ENCODE measurements at regions not wholly inside any gene's neighbourhood (a gene's known extent, or its start where the extent isn't known, plus 50 kb on each side); places are given as distances from the start of the nearest gene placed in this dataset.

DNA sequence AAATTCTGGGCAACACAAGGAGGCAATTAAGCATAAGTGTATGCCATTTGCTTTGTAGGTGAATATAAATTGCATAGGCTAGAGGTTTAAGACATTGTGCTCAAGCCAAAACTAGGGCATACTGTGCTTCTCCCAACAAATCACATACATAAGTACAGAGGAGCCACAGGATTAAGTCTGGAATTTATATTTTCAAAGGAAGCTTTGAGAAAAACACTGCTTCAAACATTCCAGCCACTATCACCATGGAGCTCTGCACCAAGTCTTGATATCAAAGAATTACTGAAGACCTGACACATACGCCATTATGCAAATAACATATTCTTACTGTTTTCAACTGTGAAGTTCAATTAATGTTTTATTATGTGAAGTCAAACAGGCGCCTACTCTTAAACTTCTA, 119.4 kb upstream of the NPHP3 start:
- H3K36me3 ChIP-seq, result no peaks in the 10 kb centered on the region
- no peaks in the 10 kb centered on the region for H3K9me3 ChIP-seq
- no peak for TF ChIP-seq POLR2A (IDR thresholded peaks at IDR 0.05)
- no peak for TF ChIP-seq POLR2AphosphoS5 (IDR thresholded peaks at IDR 0.05; ENCODE audit: insufficient read depth in 1 of 2, low read depth in 1 of 2)
- TF ChIP-seq, protein P1, sequence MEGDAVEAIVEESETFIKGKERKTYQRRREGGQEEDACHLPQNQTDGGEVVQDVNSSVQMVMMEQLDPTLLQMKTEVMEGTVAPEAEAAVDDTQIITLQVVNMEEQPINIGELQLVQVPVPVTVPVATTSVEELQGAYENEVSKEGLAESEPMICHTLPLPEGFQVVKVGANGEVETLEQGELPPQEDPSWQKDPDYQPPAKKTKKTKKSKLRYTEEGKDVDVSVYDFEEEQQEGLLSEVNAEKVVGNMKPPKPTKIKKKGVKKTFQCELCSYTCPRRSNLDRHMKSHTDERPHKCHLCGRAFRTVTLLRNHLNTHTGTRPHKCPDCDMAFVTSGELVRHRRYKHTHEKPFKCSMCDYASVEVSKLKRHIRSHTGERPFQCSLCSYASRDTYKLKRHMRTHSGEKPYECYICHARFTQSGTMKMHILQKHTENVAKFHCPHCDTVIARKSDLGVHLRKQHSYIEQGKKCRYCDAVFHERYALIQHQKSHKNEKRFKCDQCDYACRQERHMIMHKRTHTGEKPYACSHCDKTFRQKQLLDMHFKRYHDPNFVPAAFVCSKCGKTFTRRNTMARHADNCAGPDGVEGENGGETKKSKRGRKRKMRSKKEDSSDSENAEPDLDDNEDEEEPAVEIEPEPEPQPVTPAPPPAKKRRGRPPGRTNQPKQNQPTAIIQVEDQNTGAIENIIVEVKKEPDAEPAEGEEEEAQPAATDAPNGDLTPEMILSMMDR (IDR thresholded peaks at IDR 0.05), result no peak
- H3K4me3 ChIP-seq, result no peak overlapping the region
- intact Hi-C loops (cut with DNase I), result no loop called here
- H3K27me3 ChIP-seq, result no peaks in the 10 kb centered on the region
- H3K27ac ChIP-seq, result no peak overlapping the region
- H3K4me1 ChIP-seq, result no peaks in the 10 kb centered on the region
- no peak for DNase-seq (ENCODE audit: extremely low spot score in 2 of 2)

DNA sequence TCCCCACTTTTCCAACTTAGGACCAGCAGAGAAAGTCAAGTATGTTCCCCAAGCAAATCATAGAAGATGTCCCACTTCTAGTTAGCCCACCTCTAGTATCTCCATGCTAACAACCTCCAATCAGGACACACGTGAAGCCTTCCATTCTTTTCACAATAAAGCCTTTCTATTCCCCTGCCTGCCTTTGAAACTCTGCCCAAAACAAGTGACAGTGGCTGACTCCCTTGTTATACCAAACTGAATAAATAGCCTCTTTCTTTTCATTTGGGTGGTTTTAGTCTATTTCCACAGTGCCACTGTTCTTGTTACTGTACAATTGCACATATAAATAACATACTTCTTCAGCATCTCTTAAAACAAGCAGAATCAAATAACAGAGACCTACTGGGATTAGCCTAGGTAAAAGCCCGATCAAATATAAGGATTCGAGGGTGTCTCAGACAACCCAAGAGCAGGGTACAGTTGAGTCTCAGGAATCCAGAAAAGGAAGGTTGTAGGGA, 118.0 kb upstream of the NPHP3 start:
- TF ChIP-seq, protein P1 (IDR thresholded peaks at IDR 0.05), result no peak
- no peak for TF ChIP-seq POLR2AphosphoS5 (IDR thresholded peaks at IDR 0.05; ENCODE audit: insufficient read depth in 1 of 2, low read depth in 1 of 2)
- TF ChIP-seq POLR2A (IDR thresholded peaks at IDR 0.05), result no peak
- H3K4me1 ChIP-seq, result no peaks in the 10 kb centered on the region
- no peaks in the 10 kb centered on the region for H3K27me3 ChIP-seq
- intact Hi-C loops (cut with DNase I), result no loop called here
- H3K27ac ChIP-seq, result no peak overlapping the region
- no peak overlapping the region for H3K4me3 ChIP-seq
- no peaks in the 10 kb centered on the region for H3K9me3 ChIP-seq
- DNase-seq (ENCODE audit: extremely low spot score in 2 of 2), result no peak
- H3K36me3 ChIP-seq, result no peaks in the 10 kb centered on the region

DNA sequence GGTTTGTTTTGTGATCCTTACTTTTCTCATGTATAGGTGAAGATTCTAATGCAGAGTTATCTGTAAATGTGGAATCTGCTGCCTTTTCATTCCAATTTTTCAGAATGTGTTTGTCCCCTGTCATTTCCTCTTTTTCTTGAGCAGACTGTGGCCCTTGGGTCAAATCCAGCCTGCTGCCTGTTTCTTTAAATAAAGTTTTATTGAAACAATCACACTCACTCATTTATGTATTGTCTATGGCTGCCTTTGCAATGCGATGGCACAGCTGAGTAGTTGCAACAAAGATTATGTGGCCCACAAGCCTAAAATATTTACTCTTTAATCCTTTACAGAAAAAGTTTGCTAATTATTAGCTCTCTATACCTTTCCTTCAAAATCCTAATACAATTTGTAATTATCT, 116.3 kb upstream of the NPHP3 start:
- DNase-seq (ENCODE audit: extremely low spot score in 2 of 2), result no peak
- no peak overlapping the region for H3K27ac ChIP-seq
- no peaks in the 10 kb centered on the region for H3K9me3 ChIP-seq
- no peaks in the 10 kb centered on the region for H3K36me3 ChIP-seq
- TF ChIP-seq POLR2A (IDR thresholded peaks at IDR 0.05) (no peak), POLR2AphosphoS5 (IDR thresholded peaks at IDR 0.05; ENCODE audit: insufficient read depth in 1 of 2, low read depth in 1 of 2) (no peak)
- TF ChIP-seq, protein P1 (IDR thresholded peaks at IDR 0.05), result no peak
- intact Hi-C loops (cut with DNase I), result no loop called here
- H3K4me3 ChIP-seq, result no peak overlapping the region
- H3K4me1 ChIP-seq, result no peaks in the 10 kb centered on the region
- H3K27me3 ChIP-seq, result no peaks in the 10 kb centered on the region

DNA sequence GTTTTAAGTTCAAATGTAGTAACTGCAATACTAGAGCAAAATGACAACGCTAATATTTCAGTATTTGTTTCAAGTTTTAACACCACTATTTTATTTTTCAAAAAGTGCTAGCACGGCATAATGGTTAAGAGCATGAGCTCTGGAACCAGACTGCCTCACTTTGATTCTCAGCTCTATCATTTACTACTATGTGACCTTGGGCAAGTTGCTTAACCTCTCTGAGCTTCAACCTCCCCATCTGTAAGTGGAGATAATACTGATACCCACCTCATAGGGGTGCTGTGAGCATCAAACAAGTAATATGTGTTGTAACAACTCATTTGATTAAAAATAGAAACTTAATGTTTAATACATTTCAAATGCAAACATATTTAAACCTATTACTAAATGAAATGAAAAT, 115.4 kb upstream of the NPHP3 start:
- intact Hi-C loops (cut with DNase I), result no loop called here

DNA sequence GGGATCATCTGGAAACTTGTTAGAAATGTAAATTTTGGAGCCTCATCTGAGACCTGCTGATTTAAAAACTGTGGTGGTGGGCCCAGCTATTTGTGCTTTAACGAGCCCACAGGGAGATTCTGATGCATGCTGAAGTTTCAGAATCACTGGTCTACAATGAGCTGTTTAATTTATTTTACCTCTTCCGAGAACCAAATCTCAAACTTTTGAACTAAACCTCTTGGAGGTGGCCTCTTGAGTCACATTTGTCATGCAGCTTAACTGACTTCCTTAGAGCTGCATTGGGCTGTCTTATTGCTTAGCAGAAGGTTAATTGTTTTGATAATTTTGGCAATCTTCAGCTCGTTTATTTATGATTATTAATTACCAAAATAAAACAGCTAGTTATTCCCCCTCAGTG, 112.1 kb upstream of the NPHP3 start:
- no peak overlapping the region for H3K27ac ChIP-seq
- H3K27me3 ChIP-seq, result no peaks in the 10 kb centered on the region
- intact Hi-C loops (cut with DNase I), result no loop called here
- TF ChIP-seq, protein P1 (IDR thresholded peaks at IDR 0.05), result no peak
- TF ChIP-seq POLR2A (IDR thresholded peaks at IDR 0.05) (no peak), POLR2AphosphoS5 (IDR thresholded peaks at IDR 0.05; ENCODE audit: insufficient read depth in 1 of 2, low read depth in 1 of 2) (no peak)
- H3K4me1 ChIP-seq, result no peaks in the 10 kb centered on the region
- no peak for DNase-seq (ENCODE audit: extremely low spot score in 2 of 2)
- H3K4me3 ChIP-seq, result no peak overlapping the region
- H3K36me3 ChIP-seq, result no peaks in the 10 kb centered on the region
- no peaks in the 10 kb centered on the region for H3K9me3 ChIP-seq

More for the DNA sequence above, 115.4 kb upstream of the NPHP3 start:
- Histone ChIP-seq H3K4me3 (no peak overlapping the region), H3K36me3 (no peaks in the 10 kb centered on the region), H3K4me1 (no peaks in the 10 kb centered on the region), H3K27ac (no peak overlapping the region), H3K9me3 (no peaks in the 10 kb centered on the region), H3K27me3 (no peaks in the 10 kb centered on the region)
- no peak for TF ChIP-seq POLR2AphosphoS5 (IDR thresholded peaks at IDR 0.05; ENCODE audit: insufficient read depth in 1 of 2, low read depth in 1 of 2)
- TF ChIP-seq, protein P1 (IDR thresholded peaks at IDR 0.05), result no peak
- TF ChIP-seq POLR2A (IDR thresholded peaks at IDR 0.05), result no peak
- DNase-seq (ENCODE audit: extremely low spot score in 2 of 2), result no peak
